Endothelial cell of umbilical vein (primary cell): ENCODE measurements at regions not wholly inside any gene's neighbourhood (a gene's known extent, or its start where the extent isn't known, plus 50 kb on each side); places are given as distances from the start of the nearest gene placed in this dataset.

Experiments
- BruUV-seq: library from RNA; stranded (reverse); fragments of 400-500 nt; replicated peaks from 2 replicates; lab custom pipeline; 2021; lab: Mats Ljungman, UMichigan
- CTCF ChIA-PET: fragments of 300-600, 350-600 bp; sonication (Branson Sonifier 250); formaldehyde crosslinking; loops from one replicate; lab custom pipeline; 2021; ENCODE audit warnings: antibody characterized with exemption, inconsistent platforms; lab: Charles Lee
- POLR2A ChIA-PET: fragments of 300-600, 350-600 bp; sonication (Branson Sonifier 250); formaldehyde crosslinking; loops from one replicate; lab custom pipeline; 2021; ENCODE audit warnings: antibody characterized with exemption, inconsistent platforms; lab: Charles Lee
- DNase-seq: peaks from one replicate; pipeline ENCODE4 v3.0.0-alpha.2; 2011; ENCODE audit warnings: low read depth, low spot score
- FAIRE-seq: peaks from 2 replicates; lab custom pipeline; 2011; peaks lifted over from hg19 to GRCh38; lab: Jason Lieb, UNC
- H2AFZ ChIP-seq: 2 replicates; pipeline ENCODE4 v1.6.0; 2012; ENCODE audit warnings: low read depth, low read length, control low read depth, inconsistent platforms
- H3K27ac ChIP-seq: 2 replicates; pipeline ENCODE4 v1.5.1; 2011; ENCODE audit warnings: low read depth, mild to moderate bottlenecking, control low read depth, low read length, moderate library complexity; ENCODE audit not compliant: insufficient read depth
- H3K27me3 ChIP-seq, 2 experiments: 2 replicates each; pipeline versions ENCODE4 v1.6.0 to v1.6.1; 2011; ENCODE audit warnings: low read length in 2 of 2, mixed read lengths in 1 of 2; ENCODE audit not compliant: control insufficient read depth in 2 of 2, insufficient read depth in 2 of 2
- H3K36me3 ChIP-seq, 2 experiments: 2 replicates in 1 of 2; 3 replicates in 1 of 2; pipeline ENCODE4 v1.5.1; 2011; ENCODE audit warnings: low read length in 2 of 2, mild to moderate bottlenecking in 1 of 2, moderate library complexity in 1 of 2; ENCODE audit not compliant: control insufficient read depth in 2 of 2, insufficient read depth in 2 of 2; ENCODE audit errors: extremely low read depth in 1 of 2
- H3K4me1 ChIP-seq: 3 replicates; pipeline ENCODE4 v1.5.1; 2011; ENCODE audit warnings: mild to moderate bottlenecking, low read length; ENCODE audit not compliant: control insufficient read depth, insufficient read depth; ENCODE audit errors: extremely low read depth
- H3K4me2 ChIP-seq: 2 replicates; pipeline ENCODE4 v1.6.1; 2011; ENCODE audit warnings: low read length, control low read depth, mixed read lengths; ENCODE audit not compliant: insufficient read depth
- H3K4me3 ChIP-seq, 3 experiments: fragments of 200-600 bp in 1 of 3; sonication (generic), shearing (Covaris generic) in 1 of 3; replicated peaks in 1 of 3; 2 replicates each; pipeline ENCODE4 v1.5.1; 2011 to 2016; ENCODE audit warnings: control low read depth in 3 of 3, low read length in 3 of 3, mild to moderate bottlenecking in 2 of 3, inconsistent platforms in 1 of 3, low read depth in 1 of 3, moderate library complexity in 1 of 3; ENCODE audit not compliant: insufficient read depth in 1 of 3
- H3K79me2 ChIP-seq: 2 replicates; pipeline ENCODE4 v1.6.0; 2012; ENCODE audit warnings: low read length, inconsistent platforms; ENCODE audit not compliant: control insufficient read depth, insufficient read depth
- H3K9ac ChIP-seq: replicated peaks from 2 replicates; pipeline ENCODE3; 2011; ENCODE audit warnings: low read length, control low read depth; ENCODE audit not compliant: insufficient read depth; ENCODE audit errors: extremely low read depth
- H3K9me1 ChIP-seq: replicated peaks from 3 replicates; pipeline ENCODE4 v1.6.0; 2011; ENCODE audit warnings: mild to moderate bottlenecking, low read length; ENCODE audit not compliant: control insufficient read depth, insufficient read depth; ENCODE audit errors: extremely low read depth
- H3K9me3 ChIP-seq: replicated peaks from 2 replicates; pipeline ENCODE4 v1.5.1; 2012; ENCODE audit warnings: low read length, inconsistent platforms; ENCODE audit not compliant: control insufficient read depth, insufficient read depth
- H4K20me1 ChIP-seq: replicated peaks from 2 replicates; pipeline ENCODE3; 2011; ENCODE audit warnings: mild to moderate bottlenecking, low read length; ENCODE audit not compliant: control insufficient read depth, insufficient read depth; ENCODE audit errors: extremely low read depth
- CTCF ChIP-seq, 2 donors: IDR thresholded peaks; 1 replicate in 1 of 2; 2 replicates in 1 of 2; pipeline ENCODE4 v1.5.1; 2011; ENCODE audit warnings: low read length in 2 of 2, mild to moderate bottlenecking in 2 of 2, moderate library complexity in 2 of 2, control low read depth in 1 of 2, inconsistent platforms in 1 of 2, low read depth in 1 of 2; ENCODE audit not compliant: insufficient read depth in 1 of 2; ENCODE audit errors: extremely low read depth in 1 of 2
- EZH2 ChIP-seq: IDR thresholded peaks from 2 replicates; pipeline ENCODE4 v1.6.1; 2012; ENCODE audit warnings: borderline replicate concordance, low read depth, mild to moderate bottlenecking, moderate library complexity, low read length, inconsistent platforms; ENCODE audit not compliant: severe bottlenecking
- FOS ChIP-seq: IDR thresholded peaks from 2 replicates; pipeline ENCODE4 v1.6.1; 2011; ENCODE audit warnings: mild to moderate bottlenecking, low read length, moderate library complexity, borderline replicate concordance; ENCODE audit not compliant: insufficient read depth
- GATA2 ChIP-seq: IDR thresholded peaks from 2 replicates; pipeline ENCODE4 v1.7.0; 2011; ENCODE audit warnings: low read depth, mild to moderate bottlenecking, moderate library complexity, mixed read lengths, low read length; ENCODE audit not compliant: insufficient read length, insufficient read depth
- JUN ChIP-seq: IDR thresholded peaks from 2 replicates; pipeline ENCODE4 v1.6.1; 2011; ENCODE audit warnings: borderline replicate concordance, low read depth; ENCODE audit not compliant: insufficient read length, insufficient read depth
- MYC ChIP-seq: IDR thresholded peaks from one replicate; pipeline ENCODE4 v1.6.1; 2011; ENCODE audit warnings: mild to moderate bottlenecking, low read depth, low read length
- POLR2A ChIP-seq: IDR thresholded peaks from 2 replicates; pipeline ENCODE4 v1.6.1; 2012; ENCODE audit warnings: low read depth, mild to moderate bottlenecking, control low read depth, low read length
- POLR2AphosphoS5 ChIP-seq: IDR thresholded peaks from 2 replicates; pipeline ENCODE4 v1.6.1; 2012; ENCODE audit warnings: low read depth, mild to moderate bottlenecking, control low read depth, low read length, moderate library complexity; ENCODE audit not compliant: insufficient read depth
- dilution Hi-C: fragments of 300-500 bp; cut with MboI; formaldehyde crosslinking; loops from one replicate; pipeline ENCODE4 v1.15.0; 2019; ENCODE audit warnings: low sequenced_read_pairs; ENCODE audit not compliant: extremely low pct_ligation_motif_present
- intact Hi-C: fragments of 100-400 bp; cut with micrococcal nuclease; formaldehyde crosslinking; loops from one replicate; pipeline ENCODE4 v1.10.0; 2022
- TF ChIP-seq, protein P1 (sequence below): IDR thresholded peaks from 2 replicates; pipeline ENCODE4 v1.6.1; 2011; ENCODE audit not compliant: insufficient read depth, insufficient read length

- H3K36me3 ChIP-seq, result no peaks in the 10 kb centered on the region
- dilution Hi-C loops (no loop called here), intact Hi-C loops (no loop called here)
- no peaks in the 10 kb centered on the region for H3K79me2 ChIP-seq
- H3K9me3 ChIP-seq, result no peaks in the 10 kb centered on the region
- DNase-seq (no peak), FAIRE-seq (no peak)
- no peaks in the 10 kb centered on the region for H3K9me1 ChIP-seq
- H4K20me1 ChIP-seq, result no peaks in the 10 kb centered on the region
- no peak overlapping the region for H2AFZ ChIP-seq
- no peaks in the 10 kb centered on the region for H3K27me3 ChIP-seq
- ChIA-PET POLR2A (no interaction called here), CTCF (no interaction called here)
- no peak for TF ChIP-seq POLR2A
- TF ChIP-seq FOS, result no peak
- TF ChIP-seq, protein P1, sequence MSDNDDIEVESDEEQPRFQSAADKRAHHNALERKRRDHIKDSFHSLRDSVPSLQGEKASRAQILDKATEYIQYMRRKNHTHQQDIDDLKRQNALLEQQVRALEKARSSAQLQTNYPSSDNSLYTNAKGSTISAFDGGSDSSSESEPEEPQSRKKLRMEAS, result no peak
- TF ChIP-seq POLR2AphosphoS5, result no peak
- no peak for TF ChIP-seq CTCF (IDR thresholded peaks at IDR 0.05; ENCODE audit: extremely low read depth in 1 of 2, insufficient read depth in 1 of 2, low read depth in 1 of 2, low read length in 2 of 2)
- H3K4me3 ChIP-seq, result no peak overlapping the region
- no peaks in the 10 kb centered on the region for H3K4me1 ChIP-seq
- no peak overlapping the region for H3K4me2 ChIP-seq
- H3K27ac ChIP-seq, result no peak overlapping the region
- no peak overlapping the region for H3K9ac ChIP-seq
- BruUV-seq, result no TSS peak
These were observed 192.9 kb upstream of the TBL1X start for GRCh38 chrX:9271789-9272525.

DNA sequence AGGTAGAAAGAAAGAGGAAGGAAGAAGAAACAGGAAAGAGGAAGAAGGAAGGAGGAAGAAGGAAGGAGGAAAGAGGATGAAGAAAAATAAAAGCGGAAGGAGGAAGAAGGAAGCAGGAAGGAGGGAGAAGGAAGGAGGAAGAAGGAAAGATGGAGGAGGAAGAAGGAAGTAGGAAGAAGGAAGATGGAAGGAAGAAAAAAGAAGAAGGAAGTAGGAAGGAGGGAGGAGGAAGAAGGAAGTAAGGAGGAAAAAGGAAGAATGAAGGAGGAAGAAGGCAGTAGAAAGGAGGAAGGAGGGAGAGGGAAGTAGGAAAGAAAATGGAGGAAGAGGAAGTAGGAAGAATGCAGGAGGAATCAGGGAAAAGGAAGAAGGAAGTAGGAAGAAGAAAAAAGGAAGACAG, 191.1 kb upstream of the TBL1X start:
- no peaks in the 10 kb centered on the region for H3K79me2 ChIP-seq
- intact Hi-C loops (no loop called here), dilution Hi-C loops (no loop called here)
- no peaks in the 10 kb centered on the region for H3K27me3 ChIP-seq
- FAIRE-seq (no peak), DNase-seq (no peak)
- no peak overlapping the region for H3K4me3 ChIP-seq
- no peaks in the 10 kb centered on the region for H3K4me1 ChIP-seq
- ChIA-PET POLR2A (no interaction called here), CTCF (no interaction called here)
- no peak overlapping the region for H3K9ac ChIP-seq
- no peak overlapping the region for H3K27ac ChIP-seq
- no peaks in the 10 kb centered on the region for H4K20me1 ChIP-seq
- BruUV-seq, result no TSS peak
- H3K9me3 ChIP-seq, result no peaks in the 10 kb centered on the region
- no peak overlapping the region for H3K4me2 ChIP-seq
- H3K9me1 ChIP-seq, result no peaks in the 10 kb centered on the region
- no peak overlapping the region for H2AFZ ChIP-seq
- H3K36me3 ChIP-seq, result no peaks in the 10 kb centered on the region
- TF ChIP-seq MYC, result no peak
- no peak for TF ChIP-seq GATA2
- TF ChIP-seq POLR2AphosphoS5, result no peak
- TF ChIP-seq CTCF (IDR thresholded peaks at IDR 0.05; ENCODE audit: extremely low read depth in 1 of 2, insufficient read depth in 1 of 2, low read depth in 1 of 2, low read length in 2 of 2), result no peak
- TF ChIP-seq FOS, result no peak
- no peak for TF ChIP-seq EZH2
- no peak for TF ChIP-seq JUN
- no peak for TF ChIP-seq POLR2A
- TF ChIP-seq, protein P1, result no peak
